ENCODE measurements at regions not wholly inside any gene's neighbourhood (a gene's known extent, or its start where the extent isn't known, plus 50 kb on each side); places are given as distances from the start of the nearest gene placed in this dataset.

DNA sequence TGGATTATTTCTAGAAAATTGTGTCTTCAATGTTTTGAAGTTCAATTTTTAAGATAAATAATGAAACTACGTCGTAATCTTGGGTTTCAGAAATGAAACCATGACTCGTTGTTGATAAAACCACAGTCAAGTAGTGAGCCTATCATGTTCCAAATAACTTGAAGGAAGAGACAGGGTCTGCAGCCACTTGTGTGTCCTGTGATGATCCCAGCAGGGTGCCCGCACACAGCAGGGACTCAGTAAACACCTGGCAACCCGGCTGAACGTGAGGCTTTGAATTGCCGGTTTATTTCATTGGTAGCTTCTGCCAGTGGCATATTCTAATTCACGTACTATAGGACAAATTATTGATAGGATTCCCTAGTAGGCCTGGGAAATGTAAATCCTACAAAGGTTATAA lies 679.6 kb downstream of the IRX1 start:
- ATAC-seq (ENCODE audit: low read depth) (no peak), DNase-seq (no peak)
- CTCF ChIA-PET, result no interaction called here
- Histone ChIP-seq H4K20me1 (ENCODE audit: control insufficient read depth, insufficient read depth, low read length, poor library complexity, severe bottlenecking) (no peaks in the 10 kb centered on the region), H2AFZ (ENCODE audit: insufficient read depth, low read depth, low read length, poor library complexity, severe bottlenecking) (no peak overlapping the region), H3K79me2 (ENCODE audit: control insufficient read depth, insufficient read depth, low read length) (no peaks in the 10 kb centered on the region), H3K4me1 (ENCODE audit: control insufficient read depth in 2 of 2, insufficient read depth in 2 of 2, low read length in 2 of 2) (no peaks in the 10 kb centered on the region), H3K9ac (ENCODE audit: low read length) (no peak overlapping the region), H3K4me3 (ENCODE audit: control extremely low read depth in 1 of 5, extremely low read depth in 1 of 5, insufficient read depth in 1 of 5, low read depth in 2 of 5, low read length in 4 of 5) (no peak overlapping the region), H3K27ac (ENCODE audit: low read length in 2 of 2) (no peak overlapping the region), H3K9me3 (ENCODE audit: control extremely low read depth in 1 of 3, control insufficient read depth in 2 of 3, insufficient read depth in 1 of 3, low read length in 2 of 3) (peaks cover 0 to 19% (median 2%) of the 10 kb centered on the region in 3 donors), H3K4me2 (replicated peaks; ENCODE audit: low read depth, low read length, poor library complexity, severe bottlenecking) (no peak overlapping the region), H3K27me3 (replicated peaks in 1 of 4; ENCODE audit: control extremely low read depth in 1 of 4, control insufficient read depth in 3 of 4, insufficient read depth in 4 of 4, low read length in 3 of 4) (no peaks in the 10 kb centered on the region), H3K36me3 (replicated peaks in 1 of 2; ENCODE audit: control extremely low read depth in 1 of 2, control insufficient read depth in 1 of 2, extremely low read depth in 1 of 2, insufficient read depth in 2 of 2, low read length in 1 of 2) (no peaks in the 10 kb centered on the region)
- Mint-ChIP-seq H3K27ac (no peak overlapping the region), H3K9me3 (ENCODE audit: insufficient read depth) (peaks cover 4% of the 10 kb centered on the region), H3K4me3 (no peak overlapping the region), H3K4me1 (no peaks in the 10 kb centered on the region), H3K27me3 (no peaks in the 10 kb centered on the region)
- POLR2A ChIA-PET, result no interaction called here
- intact Hi-C loops (cut with micrococcal nuclease), result no loop called here
- TF ChIP-seq, protein P1, sequence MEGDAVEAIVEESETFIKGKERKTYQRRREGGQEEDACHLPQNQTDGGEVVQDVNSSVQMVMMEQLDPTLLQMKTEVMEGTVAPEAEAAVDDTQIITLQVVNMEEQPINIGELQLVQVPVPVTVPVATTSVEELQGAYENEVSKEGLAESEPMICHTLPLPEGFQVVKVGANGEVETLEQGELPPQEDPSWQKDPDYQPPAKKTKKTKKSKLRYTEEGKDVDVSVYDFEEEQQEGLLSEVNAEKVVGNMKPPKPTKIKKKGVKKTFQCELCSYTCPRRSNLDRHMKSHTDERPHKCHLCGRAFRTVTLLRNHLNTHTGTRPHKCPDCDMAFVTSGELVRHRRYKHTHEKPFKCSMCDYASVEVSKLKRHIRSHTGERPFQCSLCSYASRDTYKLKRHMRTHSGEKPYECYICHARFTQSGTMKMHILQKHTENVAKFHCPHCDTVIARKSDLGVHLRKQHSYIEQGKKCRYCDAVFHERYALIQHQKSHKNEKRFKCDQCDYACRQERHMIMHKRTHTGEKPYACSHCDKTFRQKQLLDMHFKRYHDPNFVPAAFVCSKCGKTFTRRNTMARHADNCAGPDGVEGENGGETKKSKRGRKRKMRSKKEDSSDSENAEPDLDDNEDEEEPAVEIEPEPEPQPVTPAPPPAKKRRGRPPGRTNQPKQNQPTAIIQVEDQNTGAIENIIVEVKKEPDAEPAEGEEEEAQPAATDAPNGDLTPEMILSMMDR (IDR thresholded peaks at IDR 0.05), result no peak
- no peak for TF ChIP-seq EZH2 (IDR thresholded peaks at IDR 0.05; ENCODE audit: borderline replicate concordance, insufficient read depth, low read depth, low read length, poor library complexity, severe bottlenecking)
- 76% methylated on average over 6 of the region's 8 CpGs for WGBS (ENCODE audit: insufficient coverage)

GRCh38 chr5:4294878-4295277 lies 699.2 kb downstream of the IRX1 start:
- intact Hi-C loops (cut with micrococcal nuclease), result no loop called here
- H3K4me1 ChIP-seq (ENCODE audit: control insufficient read depth in 2 of 2, insufficient read depth in 2 of 2, low read length in 2 of 2), result no peaks in the 10 kb centered on the region
- ChIA-PET CTCF (no interaction called here), POLR2A (no interaction called here)
- DNase-seq (no peak), ATAC-seq (ENCODE audit: low read depth) (no peak)
- no peaks in the 10 kb centered on the region for H3K79me2 ChIP-seq (ENCODE audit: control insufficient read depth, insufficient read depth, low read length)
- no peak overlapping the region for H3K4me2 ChIP-seq (replicated peaks; ENCODE audit: low read depth, low read length, poor library complexity, severe bottlenecking)
- no peak overlapping the region for H3K27ac Mint-ChIP-seq
- H3K9ac ChIP-seq (ENCODE audit: low read length), result no peak overlapping the region
- no peaks in the 10 kb centered on the region for H3K9me3 Mint-ChIP-seq (ENCODE audit: insufficient read depth)
- no peaks in the 10 kb centered on the region for H3K4me1 Mint-ChIP-seq
- no peak overlapping the region for H3K4me3 Mint-ChIP-seq
- no peak overlapping the region for H2AFZ ChIP-seq (ENCODE audit: insufficient read depth, low read depth, low read length, poor library complexity, severe bottlenecking)
- no peaks in the 10 kb centered on the region for H3K36me3 ChIP-seq (replicated peaks in 1 of 2; ENCODE audit: control extremely low read depth in 1 of 2, control insufficient read depth in 1 of 2, extremely low read depth in 1 of 2, insufficient read depth in 2 of 2, low read length in 1 of 2)
- no peak overlapping the region for H3K4me3 ChIP-seq (ENCODE audit: control extremely low read depth in 1 of 5, extremely low read depth in 1 of 5, insufficient read depth in 1 of 5, low read depth in 2 of 5, low read length in 4 of 5)
- no peak for TF ChIP-seq EZH2 (IDR thresholded peaks at IDR 0.05; ENCODE audit: borderline replicate concordance, insufficient read depth, low read depth, low read length, poor library complexity, severe bottlenecking)
- TF ChIP-seq, protein P1 (IDR thresholded peaks at IDR 0.05), result no peak
- no peaks in the 10 kb centered on the region for H3K27me3 ChIP-seq (replicated peaks in 1 of 4; ENCODE audit: control extremely low read depth in 1 of 4, control insufficient read depth in 3 of 4, insufficient read depth in 4 of 4, low read length in 3 of 4)
- H4K20me1 ChIP-seq (ENCODE audit: control insufficient read depth, insufficient read depth, low read length, poor library complexity, severe bottlenecking), result no peaks in the 10 kb centered on the region
- WGBS (ENCODE audit: insufficient coverage), result 89% methylated on average over 7 of the region's 9 CpGs
- peaks cover 0 to 4% (median 0%) of the 10 kb centered on the region in 3 donors for H3K9me3 ChIP-seq (ENCODE audit: control extremely low read depth in 1 of 3, control insufficient read depth in 2 of 3, insufficient read depth in 1 of 3, low read length in 2 of 3)
- no peaks in the 10 kb centered on the region for H3K27me3 Mint-ChIP-seq
- H3K27ac ChIP-seq (ENCODE audit: low read length in 2 of 2), result no peak overlapping the region
